ENCODE measurements at regions not wholly inside any gene's neighbourhood (a gene's known extent, or its start where the extent isn't known, plus 50 kb on each side); places are given as distances from the start of the nearest gene placed in this dataset.

GRCh38 chr2:2876331-2877221 lies 501.0 kb downstream of the EIPR1 start:
- Mint-ChIP-seq H3K27me3 (no peaks in the 10 kb centered on the region), H3K27ac (no peak overlapping the region), H3K9me3 (no peaks in the 10 kb centered on the region), H3K4me3 (no peak overlapping the region), H3K4me1 (ENCODE audit: low read depth) (no peaks in the 10 kb centered on the region), H3K36me3 (ENCODE audit: low read depth) (no peaks in the 10 kb centered on the region)
- intact Hi-C loops (cut with DNase I, micrococcal nuclease): no loop called here
- Histone ChIP-seq H3K4me3 (ENCODE audit: low read length) (no peak overlapping the region), H3K4me1 (ENCODE audit: insufficient read depth, low read length) (no peaks in the 10 kb centered on the region), H3K27ac (ENCODE audit: low read depth in 1 of 2, low read length in 2 of 2) (no peak overlapping the region), H3K36me3 (ENCODE audit: insufficient read depth, low read length) (no peaks in the 10 kb centered on the region), H3K9me3 (ENCODE audit: control insufficient read depth in 1 of 2, insufficient read depth in 1 of 2, low read length in 2 of 2) (peaks cover 0 to 18% of the 10 kb centered on the region in 2 experiments), H3K27me3 (ENCODE audit: control insufficient read depth in 1 of 2, insufficient read depth in 2 of 2, low read length in 2 of 2) (no peaks in the 10 kb centered on the region)
- no peak for DNase-seq
- no peak for TF ChIP-seq CTCF (IDR thresholded peaks at IDR 0.05)
- ChIA-PET CTCF (no interaction called here), POLR2A (no interaction called here)
- no peak for ATAC-seq (ENCODE audit: poor library complexity)

- Mint-ChIP-seq H3K4me1 (ENCODE audit: low read depth) (no peaks in the 10 kb centered on the region), H3K27me3 (no peaks in the 10 kb centered on the region), H3K4me3 (no peak overlapping the region), H3K9me3 (no peaks in the 10 kb centered on the region), H3K36me3 (ENCODE audit: low read depth) (no peaks in the 10 kb centered on the region), H3K27ac (no peak overlapping the region)
- Histone ChIP-seq H3K4me3 (ENCODE audit: low read length) (no peak overlapping the region), H3K27ac (ENCODE audit: low read depth in 1 of 2, low read length in 2 of 2) (no peak overlapping the region), H3K9me3 (ENCODE audit: control insufficient read depth in 1 of 2, insufficient read depth in 1 of 2, low read length in 2 of 2) (peaks cover 0 to 18% of the 10 kb centered on the region in 2 experiments), H3K27me3 (ENCODE audit: control insufficient read depth in 1 of 2, insufficient read depth in 2 of 2, low read length in 2 of 2) (no peaks in the 10 kb centered on the region), H3K4me1 (ENCODE audit: insufficient read depth, low read length) (no peaks in the 10 kb centered on the region), H3K36me3 (ENCODE audit: insufficient read depth, low read length) (no peaks in the 10 kb centered on the region)
- no peak for ATAC-seq (ENCODE audit: poor library complexity)
- intact Hi-C loops (cut with DNase I, micrococcal nuclease): no loop called here
- no peak for DNase-seq
- ChIA-PET CTCF (no interaction called here), POLR2A (no interaction called here)
- no peak for TF ChIP-seq CTCF (IDR thresholded peaks at IDR 0.05)
Observed at GRCh38 chr2:2875831-2876230, 501.8 kb downstream of the EIPR1 start.

GRCh38 chr2:2875296-2875695 lies 502.3 kb downstream of the EIPR1 start:
- H3K4me3 ChIP-seq (ENCODE audit: low read length): no peak overlapping the region
- no peak overlapping the region for H3K4me3 Mint-ChIP-seq
- CTCF ChIA-PET: no interaction called here
- H3K9me3 Mint-ChIP-seq: no peaks in the 10 kb centered on the region
- no peak overlapping the region for H3K27ac ChIP-seq (ENCODE audit: low read depth in 1 of 2, low read length in 2 of 2)
- ATAC-seq (ENCODE audit: poor library complexity) (no peak), DNase-seq (no peak)
- intact Hi-C loops (cut with DNase I, micrococcal nuclease): no loop called here
- peaks cover 0 to 18% of the 10 kb centered on the region in 2 experiments for H3K9me3 ChIP-seq (ENCODE audit: control insufficient read depth in 1 of 2, insufficient read depth in 1 of 2, low read length in 2 of 2)
- H3K27me3 Mint-ChIP-seq: no peaks in the 10 kb centered on the region
- TF ChIP-seq CTCF (IDR thresholded peaks at IDR 0.05): no peak
- H3K36me3 ChIP-seq (ENCODE audit: insufficient read depth, low read length): no peaks in the 10 kb centered on the region
- H3K27me3 ChIP-seq (ENCODE audit: control insufficient read depth in 1 of 2, insufficient read depth in 2 of 2, low read length in 2 of 2): no peaks in the 10 kb centered on the region
- POLR2A ChIA-PET: no interaction called here
- no peaks in the 10 kb centered on the region for H3K4me1 Mint-ChIP-seq (ENCODE audit: low read depth)
- no peaks in the 10 kb centered on the region for H3K4me1 ChIP-seq (ENCODE audit: insufficient read depth, low read length)
- no peak overlapping the region for H3K27ac Mint-ChIP-seq
- no peaks in the 10 kb centered on the region for H3K36me3 Mint-ChIP-seq (ENCODE audit: low read depth)

Data from CD4-positive, alpha-beta T cell (primary cell).